GM21576 (cell line): ENCODE measurements at regions not wholly inside any gene's neighbourhood (a gene's known extent, or its start where the extent isn't known, plus 50 kb on each side); places are given as distances from the start of the nearest gene placed in this dataset.

ENCODE experiments used
- ATAC-seq: cut with Tn5 transposase; IDR thresholded peaks from one replicate; pipeline ENCODE4 v1.9.1; 2021; ENCODE audit warnings: mild to moderate bottlenecking, moderate library complexity; ENCODE audit not compliant: unreplicated experiment

GRCh38 chr2:217033186-217033585 is 173.3 kb upstream of the TNP1 start:
- no peak for ATAC-seq

DNA sequence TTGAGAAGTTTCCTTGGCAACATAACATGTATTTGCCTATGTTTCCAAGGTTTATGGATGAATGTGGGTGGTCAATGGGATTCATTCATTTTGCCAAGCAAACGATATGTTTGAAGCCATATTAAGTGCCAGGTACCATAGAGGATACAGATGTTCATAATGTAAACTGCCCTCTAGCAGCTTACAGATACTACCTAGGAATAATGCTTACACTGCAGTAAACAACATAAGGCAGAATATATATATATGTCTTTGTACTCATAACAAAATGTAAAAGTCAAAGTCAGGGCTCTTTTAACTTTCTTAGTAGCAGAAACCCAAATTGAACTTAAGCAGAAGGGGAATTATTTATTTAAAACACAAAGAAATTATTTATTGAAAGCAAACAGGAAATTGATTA is 171.6 kb upstream of the TNP1 start:
- no peak for ATAC-seq

- no peak for ATAC-seq
Measured at GRCh38 chr2:217030081-217030480, 170.2 kb upstream of the TNP1 start.

- ATAC-seq, result no peak
Measured at GRCh38 chr2:217028128-217028527, 168.3 kb upstream of the TNP1 start.

GRCh38 chr2:217027414-217027813 is 167.6 kb upstream of the TNP1 start:
- no peak for ATAC-seq

GRCh38 chr2:217026569-217026968 is 166.7 kb upstream of the TNP1 start:
- no peak for ATAC-seq

DNA sequence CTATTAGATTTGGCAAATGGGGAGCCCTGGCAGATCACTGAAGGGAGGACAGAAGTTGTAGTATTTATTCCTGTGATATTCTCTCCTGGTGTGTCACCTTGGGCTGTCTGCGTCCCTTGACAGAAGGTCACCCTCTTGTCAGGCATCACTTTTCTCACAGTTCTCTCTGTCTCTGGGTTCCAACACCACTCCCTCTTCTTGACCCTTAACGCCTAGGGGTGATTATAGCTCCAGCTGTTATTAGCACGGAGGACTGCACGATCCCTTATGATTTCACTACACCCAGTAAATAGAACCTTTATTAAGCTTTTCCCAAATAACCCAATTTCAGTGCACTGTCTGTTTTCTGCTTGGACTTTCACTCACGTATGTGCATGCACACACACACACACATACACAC is 166.3 kb upstream of the TNP1 start:
- ATAC-seq, result no peak

GRCh38 chr2:217023611-217024010 is 163.7 kb upstream of the TNP1 start:
- ATAC-seq, result no peak

GRCh38 chr2:217017456-217018252 is 157.8 kb upstream of the TNP1 start:
- ATAC-seq, result no peak

- ATAC-seq, result no peak
Measured at GRCh38 chr2:217016796-217017419, 157.0 kb upstream of the TNP1 start.

- no peak for ATAC-seq
Measured at GRCh38 chr2:217014328-217015105, 154.7 kb upstream of the TNP1 start.

DNA sequence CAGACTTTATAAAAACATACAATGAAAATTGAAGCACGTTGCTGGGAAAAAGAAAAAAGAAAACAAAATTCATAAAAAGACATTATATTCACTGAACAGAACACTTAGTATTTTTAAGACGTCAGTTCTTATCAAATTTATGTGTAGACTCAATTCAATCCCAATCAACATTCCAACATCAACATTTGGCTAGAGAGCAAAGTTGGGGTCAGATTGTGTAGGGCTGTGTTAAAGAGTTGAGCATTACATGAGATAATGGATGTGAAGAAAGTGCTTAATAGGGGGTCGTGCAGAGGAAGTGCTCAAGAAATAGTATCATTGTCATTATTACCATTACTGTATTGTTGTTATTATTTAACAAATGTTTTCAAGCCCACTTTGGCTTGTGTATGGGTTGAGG is 154.1 kb upstream of the TNP1 start:
- ATAC-seq, result no peak

DNA sequence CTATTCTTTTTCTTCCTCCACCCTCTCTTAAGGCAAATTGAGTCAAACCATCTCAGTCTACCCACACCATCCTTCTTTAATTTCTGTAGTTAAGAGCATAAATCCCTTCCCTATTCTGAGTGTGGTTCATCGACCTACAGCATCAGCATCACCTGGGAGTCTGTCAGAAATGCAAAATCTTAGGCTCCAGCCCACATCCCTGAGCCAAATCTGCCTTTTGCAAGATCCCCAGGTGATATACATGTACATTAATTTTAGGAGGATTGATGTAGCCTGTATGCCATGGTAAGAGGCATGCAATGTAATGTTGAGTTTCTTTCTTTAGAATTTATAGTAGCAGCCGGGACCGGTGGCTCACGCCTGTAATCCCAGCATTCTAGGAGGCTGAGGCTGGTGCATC is 151.7 kb upstream of the TNP1 start:
- ATAC-seq, result no peak

DNA sequence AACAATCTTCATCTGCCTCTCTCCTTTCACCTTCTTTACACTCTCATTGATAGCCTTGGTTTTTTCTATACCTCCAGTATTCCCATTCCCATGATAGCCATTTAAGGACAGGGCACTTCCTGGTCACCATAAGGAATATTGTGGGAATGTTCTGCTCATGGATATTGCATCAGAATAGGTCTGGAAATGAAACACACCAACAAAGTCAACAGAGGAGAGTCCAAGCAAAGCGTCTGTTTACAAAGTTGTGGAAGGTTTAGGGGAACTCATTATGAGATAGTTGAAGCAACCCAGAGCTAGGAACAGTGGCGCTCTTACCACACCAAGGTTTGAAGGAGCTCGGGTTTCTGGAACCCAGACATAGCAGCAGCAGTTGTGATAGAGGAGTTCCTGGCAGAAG is 150.3 kb upstream of the TNP1 start:
- ATAC-seq, result no peak

GRCh38 chr2:217008794-217009193 is 148.9 kb upstream of the TNP1 start:
- no peak for ATAC-seq

DNA sequence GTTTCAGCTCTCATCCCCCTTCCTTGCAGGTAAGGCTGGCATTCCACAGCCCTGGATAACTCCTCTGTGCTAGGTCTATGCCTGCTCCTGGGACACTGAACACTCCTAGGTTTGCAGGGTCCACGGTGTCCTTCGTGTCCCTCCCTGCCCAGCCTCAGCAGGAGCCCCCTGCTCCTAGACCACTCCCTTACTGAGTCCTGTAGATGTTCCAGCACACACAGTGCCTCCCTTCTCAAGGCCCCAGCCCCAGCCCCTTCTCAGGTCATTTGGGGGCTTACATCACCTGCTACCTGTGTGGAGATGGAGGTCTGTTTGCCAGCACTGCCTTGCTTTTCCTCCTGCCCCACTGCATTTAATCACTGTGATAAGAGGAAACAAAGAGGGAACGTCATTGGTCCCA is 146.4 kb upstream of the TNP1 start:
- ATAC-seq, result no peak

DNA sequence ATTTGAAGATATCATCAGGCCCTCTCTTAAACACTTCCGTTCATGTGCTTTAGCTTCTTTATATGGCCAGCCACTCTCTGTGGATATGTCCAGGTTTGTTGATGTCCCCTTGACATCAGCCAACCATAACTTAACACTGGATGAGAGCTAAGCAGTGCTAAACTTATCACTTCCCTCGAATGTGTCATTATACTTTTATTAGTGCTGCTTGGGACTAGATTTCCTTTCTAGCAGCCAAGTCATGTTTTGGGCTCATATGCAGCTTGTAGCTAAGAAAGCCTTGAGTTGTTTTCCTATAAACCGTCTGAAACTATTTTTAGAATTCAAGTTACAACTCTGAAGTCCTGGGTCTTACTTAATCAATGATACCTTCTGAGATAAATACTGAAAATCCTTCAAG is 144.8 kb upstream of the TNP1 start:
- no peak for ATAC-seq

DNA sequence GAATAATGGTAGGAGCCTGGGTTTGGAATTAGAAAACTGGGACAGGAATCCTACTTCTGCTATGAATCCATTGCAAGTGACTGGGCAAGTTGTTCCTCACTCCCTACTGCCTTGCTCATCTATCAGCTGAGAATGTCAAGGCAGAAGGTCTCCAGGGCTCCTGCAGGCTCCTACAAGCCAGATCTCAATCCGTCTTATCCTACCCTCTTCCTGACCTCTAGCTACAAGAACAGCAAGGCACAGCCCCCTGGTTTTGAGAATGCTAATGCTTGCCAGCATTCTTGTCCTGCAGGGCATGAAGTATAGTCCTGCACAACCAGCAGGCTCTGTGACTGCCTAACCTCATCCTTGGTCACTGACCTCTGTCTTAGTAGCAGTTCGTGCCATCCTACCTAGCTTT is 141.9 kb upstream of the TNP1 start:
- no peak for ATAC-seq

GRCh38 chr2:217000406-217000805 is 140.5 kb upstream of the TNP1 start:
- no peak for ATAC-seq

DNA sequence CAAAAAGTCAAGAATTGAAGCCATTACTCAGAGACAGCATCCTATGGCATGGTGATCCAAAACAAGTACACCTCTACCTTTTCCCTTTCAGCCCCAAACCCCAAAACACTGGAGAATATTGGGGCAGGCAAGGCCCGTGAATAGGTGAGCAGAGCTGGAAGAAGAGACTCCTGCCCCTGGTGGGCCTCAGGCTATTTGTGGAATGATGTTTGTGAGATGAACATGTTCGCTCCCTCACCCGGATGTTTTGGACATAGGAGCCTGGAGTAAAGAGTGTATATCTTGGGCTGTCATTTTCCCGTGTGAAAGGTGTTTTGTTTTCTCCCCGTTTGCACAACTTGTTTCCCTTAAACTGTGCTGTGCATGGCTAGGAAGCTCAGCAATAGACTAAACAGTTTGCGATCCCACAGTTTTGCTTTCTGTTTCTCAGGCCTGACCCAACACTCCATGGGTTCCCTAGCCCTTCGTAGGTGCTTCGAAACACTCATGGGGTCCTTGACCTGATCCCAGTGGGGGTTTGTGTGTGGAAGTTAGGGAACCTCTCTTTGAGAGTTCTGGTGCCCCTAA is 136.5 kb upstream of the TNP1 start:
- ATAC-seq, result no peak

GRCh38 chr2:216994353-216994854 is 134.5 kb upstream of the TNP1 start:
- no peak for ATAC-seq
